Sigmoid colon (tissue), 6 donors: ENCODE measurements at regions not wholly inside any gene's neighbourhood (a gene's known extent, or its start where the extent isn't known, plus 50 kb on each side); places are given as distances from the start of the nearest gene placed in this dataset.

Source experiments
- DNase-seq: peaks from one replicate; pipeline ENCODE4 v3.0.0-alpha.2; 2019
- H3K27ac ChIP-seq, 4 donors: fragments of 200-600 bp; sonication (generic); one replicate each; pipeline ENCODE4 v1.5.1; 2016 to 2019; ENCODE audit warnings: mild to moderate bottlenecking in 1 of 4
- H3K27me3 ChIP-seq, 3 donors: fragments of 200-600 bp; sonication (generic); one replicate each; pipeline ENCODE4 v1.5.1; 2019; ENCODE audit warnings: mild to moderate bottlenecking in 1 of 3
- H3K36me3 ChIP-seq, 4 donors: fragments of 200-600 bp; sonication (generic); one replicate each; pipeline ENCODE4 v1.5.1; 2016 to 2019
- H3K4me1 ChIP-seq, 4 donors: fragments of 200-600 bp; sonication (generic); one replicate each; pipeline ENCODE4 v1.5.1; 2017 to 2019
- H3K4me3 ChIP-seq, 4 donors: fragments of 200-600 bp; sonication (generic); one replicate each; pipeline ENCODE4 v1.5.1; 2017 to 2019; ENCODE audit warnings: mild to moderate bottlenecking in 2 of 4, moderate library complexity in 1 of 4
- H3K9me3 ChIP-seq, 4 donors: fragments of 200-600 bp in 3 of 4; sonication (generic) in 3 of 4; one replicate each; pipeline versions ENCODE4 v1.5.1 to v1.6.1; 2013 to 2019
- CTCF ChIP-seq, 4 experiments: fragments of 450-650 bp in 3 of 4; fragments of 200-600 bp in 1 of 4; IDR thresholded peaks; one replicate each; pipeline ENCODE4 v1.5.1; 2016 to 2019; ENCODE audit warnings: antibody characterized with exemption in 4 of 4, mild to moderate bottlenecking in 3 of 4, moderate library complexity in 2 of 4
- EP300 ChIP-seq, 4 donors: sonication (generic); formaldehyde crosslinking; IDR thresholded peaks; one replicate each; pipeline ENCODE4 v1.6.1; 2017; ENCODE audit warnings: antibody characterized with exemption in 4 of 4
- POLR2A ChIP-seq, 2 donors: fragments of 450-650 bp; IDR thresholded peaks; one replicate each; pipeline ENCODE4 v1.6.1; 2016; ENCODE audit warnings: antibody characterized with exemption in 2 of 2, mild to moderate bottlenecking in 2 of 2, moderate library complexity in 2 of 2
- POLR2AphosphoS5 ChIP-seq, 4 donors: sonication (generic); formaldehyde crosslinking; IDR thresholded peaks; one replicate each; pipeline ENCODE4 v1.6.1; 2017; ENCODE audit warnings: antibody characterized with exemption in 4 of 4
- WGBS, 2 donors: extraction: QIAGEN DNeasy Blood & Tissue Kit; methylation state at CpG; one replicate each; pipeline ENCODE4 v1.1.7; 2013; 5-methylcytosine and 5-hydroxymethylcytosine counted together
- intact Hi-C: fragments of 100-400 bp; cut with DNase I; formaldehyde crosslinking; loops from one replicate; pipeline ENCODE4 v1.15.1; 2023
- donor health status: healthy with polysubstance abuse.
- donor health status: healthy.

- Histone ChIP-seq H3K27ac (no peak overlapping the region), H3K27me3 (no peaks in the 10 kb centered on the region), H3K9me3 (no peaks in the 10 kb centered on the region), H3K36me3 (no peaks in the 10 kb centered on the region), H3K4me3 (no peak overlapping the region), H3K4me1 (peaks cover 0 to 11% (median 0%) of the 10 kb centered on the region in 4 donors)
- no peak for TF ChIP-seq EP300 (IDR thresholded peaks at IDR 0.05)
- TF ChIP-seq CTCF (IDR thresholded peaks at IDR 0.05) = peak in 3 of 4 experiments; percentile 37 to 42 (median 39)
- DNase-seq = no peak
- WGBS, 2 donors = 33 to 35% methylated on average over 5 of the region's 5 CpGs
- intact Hi-C loops = loop anchor here (2.0 kb wide), 1 partner anchor 729 kb away; no protein-coding TSS in a partner anchor
These were observed 500.9 kb downstream of the DIRAS2 start for GRCh38 chr9:90141723-90142122.

DNA sequence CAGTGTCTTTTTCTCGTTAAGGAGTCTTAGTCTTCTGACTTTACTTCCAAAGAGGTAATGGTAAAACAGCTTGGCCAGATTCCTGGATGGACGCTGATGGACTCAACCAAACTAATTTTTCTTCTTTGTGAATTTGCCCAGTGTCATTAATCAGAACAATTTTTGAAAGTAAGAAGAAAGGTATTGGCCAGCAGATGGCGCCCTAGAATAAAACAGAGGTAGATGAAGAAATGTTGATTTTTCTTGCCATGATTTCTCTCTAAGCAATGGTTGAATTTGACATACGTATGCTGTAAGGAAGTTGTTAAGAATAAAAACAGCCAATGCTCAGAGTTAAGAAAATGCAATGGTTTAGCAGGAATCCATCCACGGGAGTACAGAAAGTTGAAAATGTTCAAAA lies 500.0 kb downstream of the DIRAS2 start:
- no peak for TF ChIP-seq POLR2A (IDR thresholded peaks at IDR 0.05)
- no peak for TF ChIP-seq EP300 (IDR thresholded peaks at IDR 0.05)
- peak in 3 of 4 experiments; percentile 26 to 35 (median 27) for TF ChIP-seq CTCF (IDR thresholded peaks at IDR 0.05)
- TF ChIP-seq POLR2AphosphoS5 (IDR thresholded peaks at IDR 0.05) = no peak
- Histone ChIP-seq H3K4me3 (no peak overlapping the region), H3K36me3 (no peaks in the 10 kb centered on the region), H3K9me3 (no peaks in the 10 kb centered on the region), H3K27me3 (no peaks in the 10 kb centered on the region), H3K27ac (no peak overlapping the region), H3K4me1 (peaks cover 0 to 11% (median 0%) of the 10 kb centered on the region in 4 donors)
- intact Hi-C loops = no loop called here
- WGBS, 2 donors = 6 to 13% methylated on average over 5 of the region's 5 CpGs
- no peak for DNase-seq

GRCh38 chr9:90147426-90147825 lies 495.2 kb downstream of the DIRAS2 start:
- no peaks in the 10 kb centered on the region for H3K27me3 ChIP-seq
- H3K4me1 ChIP-seq = no peaks in the 10 kb centered on the region
- DNase-seq = no peak
- H3K9me3 ChIP-seq = no peaks in the 10 kb centered on the region
- intact Hi-C loops = no loop called here
- H3K27ac ChIP-seq = no peak overlapping the region
- H3K4me3 ChIP-seq = no peak overlapping the region
- no peaks in the 10 kb centered on the region for H3K36me3 ChIP-seq
- WGBS, 2 donors = 30 to 59% methylated on average over 3 of the region's 3 CpGs
- no peak for TF ChIP-seq CTCF (IDR thresholded peaks at IDR 0.05)
- no peak for TF ChIP-seq POLR2A (IDR thresholded peaks at IDR 0.05)
- TF ChIP-seq EP300 (IDR thresholded peaks at IDR 0.05) = no peak
- TF ChIP-seq POLR2AphosphoS5 (IDR thresholded peaks at IDR 0.05) = no peak

DNA sequence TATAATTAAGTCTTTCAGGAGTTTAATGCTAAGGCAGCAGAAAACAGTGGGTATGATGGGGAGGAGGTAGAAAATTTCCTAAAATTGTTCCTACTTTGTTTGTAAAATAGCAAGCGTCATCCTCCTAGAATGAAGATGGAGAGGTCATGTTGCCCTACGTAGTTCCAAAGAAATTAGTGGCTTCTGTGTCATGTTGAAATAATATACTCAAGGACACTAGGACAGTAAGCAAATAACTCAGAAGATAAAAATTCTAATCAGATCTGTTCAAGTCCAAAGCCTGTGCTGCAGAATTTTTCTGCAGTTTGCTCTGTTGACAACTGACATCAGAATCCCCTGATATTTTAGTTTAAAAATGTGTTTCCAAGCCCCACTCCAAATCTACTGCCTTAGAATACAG lies 486.3 kb downstream of the DIRAS2 start:
- WGBS, 2 donors = 88 to 95% methylated on average over 2 of the region's 2 CpGs
- TF ChIP-seq EP300 (IDR thresholded peaks at IDR 0.05) (no peak), CTCF (IDR thresholded peaks at IDR 0.05) (no peak), POLR2A (IDR thresholded peaks at IDR 0.05) (no peak), POLR2AphosphoS5 (IDR thresholded peaks at IDR 0.05) (no peak)
- H3K27ac ChIP-seq = no peak overlapping the region
- intact Hi-C loops = no loop called here
- no peaks in the 10 kb centered on the region for H3K36me3 ChIP-seq
- H3K4me3 ChIP-seq = no peak overlapping the region
- H3K4me1 ChIP-seq = no peaks in the 10 kb centered on the region
- H3K9me3 ChIP-seq = no peaks in the 10 kb centered on the region
- H3K27me3 ChIP-seq = no peaks in the 10 kb centered on the region
- no peak for DNase-seq

GRCh38 chr9:90162326-90162725 lies 480.3 kb downstream of the DIRAS2 start:
- intact Hi-C loops = no loop called here
- Histone ChIP-seq H3K4me1 (no peaks in the 10 kb centered on the region), H3K4me3 (no peak overlapping the region), H3K9me3 (no peaks in the 10 kb centered on the region), H3K36me3 (no peaks in the 10 kb centered on the region), H3K27me3 (no peaks in the 10 kb centered on the region), H3K27ac (no peak overlapping the region)
- no peak for TF ChIP-seq CTCF (IDR thresholded peaks at IDR 0.05)
- TF ChIP-seq EP300 (IDR thresholded peaks at IDR 0.05) = no peak
- TF ChIP-seq POLR2A (IDR thresholded peaks at IDR 0.05) = no peak
- no peak for DNase-seq
- 96 to 97% methylated on average over 5 of the region's 5 CpGs for WGBS, 2 donors
